SJSA1 (cell line): ENCODE measurements at regions not wholly inside any gene's neighbourhood (a gene's known extent, or its start where the extent isn't known, plus 50 kb on each side); places are given as distances from the start of the nearest gene placed in this dataset.
A peak's percentile ranks its signal among the peaks of the same experiment; 100 is the strongest.

ENCODE experiments used
- DNase-seq, 2 experiments: peaks; one replicate each; pipeline ENCODE4 v3.0.0-alpha.2; 2015 to 2020; ENCODE audit warnings: low spot score in 2 of 2, low read depth in 1 of 2
- H3K27ac ChIP-seq: fragments of 250-450 bp; sonication (Bioruptor Pico); 2 replicates; pipeline ENCODE4 v1.5.1; 2020; ENCODE audit warnings: mild to moderate bottlenecking, moderate library complexity
- H3K27me3 ChIP-seq: fragments of 250-450 bp; sonication (Bioruptor Pico); replicated peaks from 2 replicates; pipeline ENCODE4 v1.5.1; 2020; ENCODE audit warnings: mild to moderate bottlenecking, moderate library complexity
- H3K36me3 ChIP-seq: fragments of 250-450 bp; sonication (Bioruptor Pico); 2 replicates; pipeline ENCODE4 v1.5.1; 2020; ENCODE audit warnings: mild to moderate bottlenecking
- H3K4me1 ChIP-seq: fragments of 250-450 bp; sonication (Bioruptor Pico); replicated peaks from 2 replicates; pipeline ENCODE4 v1.6.1; 2021; ENCODE audit warnings: mild to moderate bottlenecking
- H3K4me3 ChIP-seq: fragments of 250-450 bp; sonication (Bioruptor Pico); 2 replicates; pipeline ENCODE4 v1.5.1; 2020; ENCODE audit warnings: mild to moderate bottlenecking
- H3K9me3 ChIP-seq: fragments of 250-450 bp; sonication (Bioruptor Pico); replicated peaks from 2 replicates; pipeline ENCODE4 v1.5.1; 2020; ENCODE audit warnings: mild to moderate bottlenecking

GRCh38 chr5:93874491-93874890 is 133.1 kb upstream of the POU5F2 start:
- no peaks in the 10 kb centered on the region for H3K4me1 ChIP-seq
- no peaks in the 10 kb centered on the region for H3K9me3 ChIP-seq
- no peaks in the 10 kb centered on the region for H3K36me3 ChIP-seq
- no peak for DNase-seq
- no peaks in the 10 kb centered on the region for H3K27me3 ChIP-seq
- no peak overlapping the region for H3K27ac ChIP-seq
- H3K4me3 ChIP-seq = no peak overlapping the region

GRCh38 chr5:93874080-93874479 is 132.7 kb upstream of the POU5F2 start:
- Histone ChIP-seq H3K4me1 (no peaks in the 10 kb centered on the region), H3K27ac (no peak overlapping the region), H3K9me3 (no peaks in the 10 kb centered on the region), H3K27me3 (no peaks in the 10 kb centered on the region), H3K4me3 (no peak overlapping the region), H3K36me3 (no peaks in the 10 kb centered on the region)
- no peak for DNase-seq

- Histone ChIP-seq H3K4me1 (no peaks in the 10 kb centered on the region), H3K27ac (no peak overlapping the region), H3K36me3 (no peaks in the 10 kb centered on the region), H3K27me3 (no peaks in the 10 kb centered on the region), H3K9me3 (no peaks in the 10 kb centered on the region), H3K4me3 (no peak overlapping the region)
- no peak for DNase-seq
Observed at GRCh38 chr5:93873211-93873736, 131.9 kb upstream of the POU5F2 start.

- Histone ChIP-seq H3K9me3 (no peaks in the 10 kb centered on the region), H3K4me3 (no peak overlapping the region), H3K4me1 (no peaks in the 10 kb centered on the region), H3K27me3 (no peaks in the 10 kb centered on the region), H3K36me3 (no peaks in the 10 kb centered on the region), H3K27ac (no peak overlapping the region)
- DNase-seq = no peak
Observed at GRCh38 chr5:93870649-93871048, 129.2 kb upstream of the POU5F2 start.

GRCh38 chr5:93868851-93869250 is 127.5 kb upstream of the POU5F2 start:
- no peaks in the 10 kb centered on the region for H3K9me3 ChIP-seq
- H3K4me1 ChIP-seq = no peaks in the 10 kb centered on the region
- H3K27me3 ChIP-seq = no peaks in the 10 kb centered on the region
- H3K4me3 ChIP-seq = no peak overlapping the region
- no peak overlapping the region for H3K27ac ChIP-seq
- no peaks in the 10 kb centered on the region for H3K36me3 ChIP-seq
- DNase-seq = no peak

GRCh38 chr5:93850311-93850710 is 108.9 kb upstream of the POU5F2 start:
- no peaks in the 10 kb centered on the region for H3K4me1 ChIP-seq
- H3K36me3 ChIP-seq = no peaks in the 10 kb centered on the region; the same call in 1 of the 2 replicates
- no peak overlapping the region for H3K27ac ChIP-seq
- DNase-seq = no peak
- no peaks in the 10 kb centered on the region for H3K27me3 ChIP-seq
- no peaks in the 10 kb centered on the region for H3K9me3 ChIP-seq
- no peak overlapping the region for H3K4me3 ChIP-seq

- no peak for DNase-seq
- Histone ChIP-seq H3K27me3 (no peaks in the 10 kb centered on the region), H3K4me1 (no peaks in the 10 kb centered on the region), H3K9me3 (peaks cover 6% of the 10 kb centered on the region; the same call in 1 of the 2 replicates), H3K27ac (no peak overlapping the region), H3K4me3 (no peak overlapping the region), H3K36me3 (no peaks in the 10 kb centered on the region; the same call in 1 of the 2 replicates)
Observed at GRCh38 chr5:93845376-93845775, 104.0 kb upstream of the POU5F2 start.

- DNase-seq = peak; percentile 39 to 43
- Histone ChIP-seq H3K27me3 (no peaks in the 10 kb centered on the region), H3K36me3 (no peaks in the 10 kb centered on the region), H3K4me1 (peaks cover 7% of the 10 kb centered on the region), H3K9me3 (no peaks in the 10 kb centered on the region), H3K27ac (no peak overlapping the region; the same call in 1 of the 2 replicates), H3K4me3 (no peak overlapping the region)
Observed at GRCh38 chr5:93831449-93831848, 90.0 kb upstream of the POU5F2 start.

GRCh38 chr5:93830893-93831292 is 89.5 kb upstream of the POU5F2 start:
- H3K4me3 ChIP-seq = no peak overlapping the region
- H3K27ac ChIP-seq = no peak overlapping the region
- H3K9me3 ChIP-seq = no peaks in the 10 kb centered on the region
- H3K36me3 ChIP-seq = no peaks in the 10 kb centered on the region
- H3K27me3 ChIP-seq = no peaks in the 10 kb centered on the region
- H3K4me1 ChIP-seq = peaks cover 7% of the 10 kb centered on the region
- no peak for DNase-seq

- no peaks in the 10 kb centered on the region for H3K27me3 ChIP-seq
- H3K4me1 ChIP-seq = peaks cover 13% of the 10 kb centered on the region
- no peak for DNase-seq
- H3K36me3 ChIP-seq = no peaks in the 10 kb centered on the region
- H3K9me3 ChIP-seq = no peaks in the 10 kb centered on the region
- no peak overlapping the region for H3K27ac ChIP-seq
- H3K4me3 ChIP-seq = no peak overlapping the region
Observed at GRCh38 chr5:93829346-93829745, 87.9 kb upstream of the POU5F2 start.

GRCh38 chr5:93821891-93822415 is 80.6 kb upstream of the POU5F2 start:
- no peak for DNase-seq
- Histone ChIP-seq H3K36me3 (no peaks in the 10 kb centered on the region), H3K9me3 (no peaks in the 10 kb centered on the region), H3K27ac (no peak overlapping the region), H3K4me3 (no peak overlapping the region), H3K27me3 (no peaks in the 10 kb centered on the region), H3K4me1 (peaks cover 5% of the 10 kb centered on the region)

- H3K36me3 ChIP-seq = no peaks in the 10 kb centered on the region
- no peak overlapping the region for H3K4me3 ChIP-seq
- no peaks in the 10 kb centered on the region for H3K27me3 ChIP-seq
- H3K4me1 ChIP-seq = no peaks in the 10 kb centered on the region; the same call in 1 of the 2 replicates
- no peak overlapping the region for H3K27ac ChIP-seq
- no peak for DNase-seq
- H3K9me3 ChIP-seq = no peaks in the 10 kb centered on the region
Observed at GRCh38 chr5:93819668-93820067, 78.3 kb upstream of the POU5F2 start.

- H3K27ac ChIP-seq = no peak overlapping the region
- H3K4me1 ChIP-seq = no peaks in the 10 kb centered on the region
- no peak overlapping the region for H3K4me3 ChIP-seq
- no peak for DNase-seq
- no peaks in the 10 kb centered on the region for H3K9me3 ChIP-seq
- no peaks in the 10 kb centered on the region for H3K27me3 ChIP-seq
- no peaks in the 10 kb centered on the region for H3K36me3 ChIP-seq
Observed at GRCh38 chr5:93810780-93811179, 69.4 kb upstream of the POU5F2 start.

- DNase-seq = no peak
- no peaks in the 10 kb centered on the region for H3K4me1 ChIP-seq
- no peak overlapping the region for H3K27ac ChIP-seq
- no peaks in the 10 kb centered on the region for H3K36me3 ChIP-seq
- H3K9me3 ChIP-seq = no peaks in the 10 kb centered on the region
- no peaks in the 10 kb centered on the region for H3K27me3 ChIP-seq
- H3K4me3 ChIP-seq = no peak overlapping the region
Observed at GRCh38 chr5:93809430-93809829, 68.0 kb upstream of the POU5F2 start.

GRCh38 chr5:93807846-93808245 is 66.4 kb upstream of the POU5F2 start:
- no peaks in the 10 kb centered on the region for H3K9me3 ChIP-seq
- DNase-seq = no peak
- no peaks in the 10 kb centered on the region for H3K4me1 ChIP-seq
- H3K27me3 ChIP-seq = no peaks in the 10 kb centered on the region
- no peak overlapping the region for H3K4me3 ChIP-seq
- no peaks in the 10 kb centered on the region for H3K36me3 ChIP-seq
- no peak overlapping the region for H3K27ac ChIP-seq
